T-helper 17 cell (primary cell): ENCODE measurements at regions not wholly inside any gene's neighbourhood (a gene's known extent, or its start where the extent isn't known, plus 50 kb on each side); places are given as distances from the start of the nearest gene placed in this dataset.
"Not testable (repeated sequence)": the region's sequence is repeated elsewhere in the genome, so short reads cannot be mapped to it uniquely, and the experiment has no call there.

Source experiments
- ATAC-seq: fragments of 150-1000 bp; cut with Tn5 transposase; 2 replicates; pipeline ENCODE4 v1.10.0; 2021; ENCODE audit warnings: mild to moderate bottlenecking, moderate library complexity
- DNase-seq, 3 donors: peaks; one replicate each; pipeline versions ENCODE4 v3.0.0 to v3.0.0-alpha.2; 2020 to 2021
- H3K9me3 ChIP-seq: one replicate; pipeline ENCODE4 v1.7.0; 2013; ENCODE audit warnings: low read length, mild to moderate bottlenecking; ENCODE audit not compliant: control insufficient read depth, poor library complexity, severe bottlenecking
- H3K27ac Mint-ChIP-seq: one replicate; pipeline ENCODE4 v1.8.0; 2022; ENCODE audit warnings: mild to moderate bottlenecking, moderate library complexity, mixed read lengths
- H3K27me3 Mint-ChIP-seq: one replicate; pipeline ENCODE4 v1.8.0; 2022; ENCODE audit warnings: mixed read lengths
- H3K36me3 Mint-ChIP-seq: one replicate; pipeline ENCODE4 v1.8.0; 2022; ENCODE audit warnings: low read depth, mixed read lengths
- H3K4me1 Mint-ChIP-seq: one replicate; pipeline ENCODE4 v1.8.0; 2022; ENCODE audit warnings: mild to moderate bottlenecking, mixed read lengths
- H3K4me3 Mint-ChIP-seq: one replicate; pipeline ENCODE4 v1.8.0; 2022; ENCODE audit warnings: mild to moderate bottlenecking, moderate library complexity, mixed read lengths

DNA sequence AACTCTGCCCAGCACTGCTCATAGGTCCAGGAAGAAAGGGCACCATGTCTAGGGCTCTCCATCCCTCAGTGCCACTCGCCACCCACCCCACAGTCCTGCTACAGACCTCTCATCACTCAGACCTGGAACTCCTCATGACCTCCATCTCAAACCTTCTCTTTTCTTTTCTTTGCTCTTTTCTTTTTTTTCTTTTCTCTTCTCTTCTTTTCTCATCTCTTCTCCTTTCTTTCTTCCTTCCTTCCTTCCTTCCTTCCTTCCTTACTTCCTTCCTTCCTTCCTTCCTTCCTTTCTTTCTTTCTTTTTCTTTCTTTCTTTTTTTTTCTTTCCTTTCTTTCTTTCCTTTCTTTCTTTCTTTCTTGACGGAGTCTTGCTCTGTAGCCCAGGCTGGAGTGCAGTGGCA lies 122.2 kb downstream of the KLF6 start:
- ATAC-seq (no peak), DNase-seq (no peak)
- H3K9me3 ChIP-seq, result no peaks in the 10 kb centered on the region
- Mint-ChIP-seq H3K4me1 (peaks cover 15% of the 10 kb centered on the region), H3K27ac (peak overlapping the region; percentile 54), H3K36me3 (peaks cover 6% of the 10 kb centered on the region), H3K4me3 (no peak overlapping the region), H3K27me3 (no peaks in the 10 kb centered on the region)

- Mint-ChIP-seq H3K27me3 (peaks cover 1% of the 10 kb centered on the region), H3K4me3 (no peak overlapping the region), H3K4me1 (peaks cover 5% of the 10 kb centered on the region), H3K36me3 (peaks cover 6% of the 10 kb centered on the region), H3K27ac (no peak overlapping the region)
- no peak for DNase-seq
- H3K9me3 ChIP-seq, result no peaks in the 10 kb centered on the region
- no peak for ATAC-seq
Measured at GRCh38 chr10:3661271-3661670, 123.7 kb downstream of the KLF6 start.

GRCh38 chr10:3660753-3661152 lies 124.3 kb downstream of the KLF6 start:
- H3K4me3 Mint-ChIP-seq, result no peak overlapping the region
- H3K27ac Mint-ChIP-seq, result no peak overlapping the region
- H3K9me3 ChIP-seq, result no peaks in the 10 kb centered on the region
- ATAC-seq (no peak), DNase-seq (no peak)
- peaks cover 6% of the 10 kb centered on the region for H3K27me3 Mint-ChIP-seq
- H3K36me3 Mint-ChIP-seq, result peaks cover 9% of the 10 kb centered on the region
- H3K4me1 Mint-ChIP-seq, result peaks cover 6% of the 10 kb centered on the region

DNA sequence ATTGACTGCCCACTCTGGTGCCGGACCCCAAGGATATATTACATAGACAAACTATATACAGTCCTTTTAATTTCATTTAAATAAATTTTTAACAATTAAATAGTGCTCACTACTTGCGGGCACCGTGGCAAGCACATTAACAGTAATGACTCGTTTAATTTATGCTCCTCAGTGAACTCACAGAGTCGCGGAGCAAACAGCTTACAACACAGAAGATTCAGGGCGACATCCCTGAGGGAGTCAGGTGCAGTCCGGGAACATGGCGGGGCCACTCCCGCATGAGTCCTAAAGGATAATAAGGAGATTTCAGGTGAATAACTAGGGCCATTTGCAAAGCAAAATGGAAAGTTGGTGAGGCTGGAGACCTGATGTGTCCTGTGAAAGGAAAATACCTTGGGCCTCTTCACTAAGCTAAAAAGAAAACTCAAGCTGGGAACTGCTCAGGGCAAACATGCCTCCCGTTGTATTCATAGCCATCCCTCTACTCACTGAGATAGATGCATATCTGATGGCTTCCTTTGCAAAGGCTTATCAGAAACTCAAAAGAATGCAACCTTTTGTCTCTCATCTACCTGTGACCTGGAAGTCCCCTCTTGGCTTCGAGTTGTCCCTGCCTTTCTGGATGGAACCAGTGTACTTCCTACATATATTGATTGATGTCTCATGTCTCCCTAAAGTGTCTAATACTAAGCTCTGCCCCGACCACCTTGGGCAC lies 125.6 kb downstream of the KLF6 start:
- H3K36me3 Mint-ChIP-seq, result peaks cover 9% of the 10 kb centered on the region
- H3K4me3 Mint-ChIP-seq, result no peak overlapping the region
- peaks cover 13% of the 10 kb centered on the region for H3K4me1 Mint-ChIP-seq
- DNase-seq (no peak), ATAC-seq (no peak)
- H3K27me3 Mint-ChIP-seq, result peaks cover 20% of the 10 kb centered on the region
- no peaks in the 10 kb centered on the region for H3K9me3 ChIP-seq
- no peak overlapping the region for H3K27ac Mint-ChIP-seq

- H3K27ac Mint-ChIP-seq, result no peak overlapping the region
- no peaks in the 10 kb centered on the region for H3K9me3 ChIP-seq
Measured at GRCh38 chr10:3658766-3659165, 126.2 kb downstream of the KLF6 start.

GRCh38 chr10:3656214-3656613 lies 128.8 kb downstream of the KLF6 start:
- H3K27ac Mint-ChIP-seq, result no peak overlapping the region

More at GRCh38 chr10:3658766-3659165, 126.2 kb downstream of the KLF6 start:
- H3K36me3 Mint-ChIP-seq, result peaks cover 9% of the 10 kb centered on the region
- DNase-seq (no peak), ATAC-seq (no peak)
- H3K27me3 Mint-ChIP-seq, result peaks cover 22% of the 10 kb centered on the region
- H3K4me3 Mint-ChIP-seq, result no peak overlapping the region
- H3K4me1 Mint-ChIP-seq, result peaks cover 13% of the 10 kb centered on the region

GRCh38 chr10:3655528-3655927 lies 129.5 kb downstream of the KLF6 start:
- no peak overlapping the region for H3K27ac Mint-ChIP-seq
- DNase-seq, result no peak
- H3K36me3 Mint-ChIP-seq, result peaks cover 8% of the 10 kb centered on the region
- ATAC-seq, result peak; percentile 40
- H3K9me3 ChIP-seq, result no peaks in the 10 kb centered on the region
- peaks cover 16% of the 10 kb centered on the region for H3K4me1 Mint-ChIP-seq
- H3K27me3 Mint-ChIP-seq, result peaks cover 25% of the 10 kb centered on the region
- no peak overlapping the region for H3K4me3 Mint-ChIP-seq

More at GRCh38 chr10:3656214-3656613, 128.8 kb downstream of the KLF6 start:
- no peaks in the 10 kb centered on the region for H3K9me3 ChIP-seq
- peaks cover 16% of the 10 kb centered on the region for H3K4me1 Mint-ChIP-seq
- peaks cover 22% of the 10 kb centered on the region for H3K27me3 Mint-ChIP-seq
- DNase-seq (no peak), ATAC-seq (no peak)
- H3K4me3 Mint-ChIP-seq, result no peak overlapping the region
- peaks cover 9% of the 10 kb centered on the region for H3K36me3 Mint-ChIP-seq

GRCh38 chr10:3654980-3655379 lies 130.0 kb downstream of the KLF6 start:
- H3K4me3 Mint-ChIP-seq, result no peak overlapping the region
- H3K36me3 Mint-ChIP-seq, result peaks cover 5% of the 10 kb centered on the region
- no peaks in the 10 kb centered on the region for H3K9me3 ChIP-seq
- peaks cover 20% of the 10 kb centered on the region for H3K4me1 Mint-ChIP-seq
- peaks cover 31% of the 10 kb centered on the region for H3K27me3 Mint-ChIP-seq
- no peak for ATAC-seq
- DNase-seq, result no peak
- no peak overlapping the region for H3K27ac Mint-ChIP-seq

GRCh38 chr10:3654496-3654895 lies 130.5 kb downstream of the KLF6 start:
- H3K4me1 Mint-ChIP-seq, result peaks cover 19% of the 10 kb centered on the region
- H3K4me3 Mint-ChIP-seq, result no peak overlapping the region
- H3K27me3 Mint-ChIP-seq, result peaks cover 31% of the 10 kb centered on the region
- DNase-seq (no peak), ATAC-seq (no peak)
- peaks cover 2% of the 10 kb centered on the region for H3K36me3 Mint-ChIP-seq
- no peaks in the 10 kb centered on the region for H3K9me3 ChIP-seq
- no peak overlapping the region for H3K27ac Mint-ChIP-seq

DNA sequence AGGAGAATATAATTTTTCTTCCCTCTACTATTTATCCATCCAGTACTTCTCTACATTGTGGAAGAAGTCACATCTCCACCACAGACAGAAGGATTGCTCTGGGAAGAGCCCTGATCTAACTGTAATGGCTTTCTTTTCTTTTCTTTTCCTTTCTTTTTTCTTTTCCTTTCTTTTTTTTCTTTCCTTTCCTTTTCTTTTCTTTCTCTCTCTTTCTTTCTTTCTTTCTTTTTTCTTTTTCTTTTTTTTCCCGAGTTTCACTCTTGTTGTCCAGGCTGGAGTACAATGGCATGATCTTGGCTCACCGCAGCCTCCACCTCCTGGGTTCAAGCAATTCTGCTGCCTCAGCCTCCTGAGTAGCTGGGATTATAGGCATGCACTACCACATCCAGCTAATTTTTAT lies 131.7 kb downstream of the KLF6 start:
- peak overlapping the region; percentile 21 for H3K27ac Mint-ChIP-seq
- peaks cover 31% of the 10 kb centered on the region for H3K27me3 Mint-ChIP-seq
- not testable (repeated sequence) for H3K9me3 ChIP-seq, ATAC-seq, DNase-seq, H3K36me3 Mint-ChIP-seq
- H3K4me1 Mint-ChIP-seq, result peaks cover 19% of the 10 kb centered on the region
- H3K4me3 Mint-ChIP-seq, result peak overlapping the region; percentile 80

DNA sequence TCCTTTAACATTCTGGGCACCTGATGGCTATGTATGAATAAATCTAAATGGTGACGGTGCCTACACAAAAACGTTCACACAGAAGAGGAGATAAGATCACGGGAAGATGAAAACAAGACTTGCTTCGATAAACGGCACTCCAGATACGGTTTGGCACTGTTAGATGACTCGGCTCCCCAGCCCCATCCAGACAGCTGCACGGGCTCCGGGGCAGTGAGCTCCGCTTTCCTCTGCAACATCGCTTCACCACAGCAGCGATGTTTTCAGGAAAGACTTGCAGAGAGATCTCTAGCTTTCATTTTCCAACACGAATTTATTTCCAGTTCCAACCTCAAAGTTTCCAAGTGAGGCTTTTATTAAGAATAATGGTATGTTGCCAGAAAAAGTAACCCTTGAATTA lies 132.1 kb downstream of the KLF6 start:
- H3K27ac Mint-ChIP-seq, result no peak overlapping the region
- no peak for DNase-seq
- ATAC-seq, result peak; percentile 40
- H3K27me3 Mint-ChIP-seq, result peaks cover 31% of the 10 kb centered on the region
- peak overlapping the region; percentile 80 for H3K4me3 Mint-ChIP-seq
- H3K36me3 Mint-ChIP-seq, result peaks cover 2% of the 10 kb centered on the region
- H3K4me1 Mint-ChIP-seq, result peaks cover 19% of the 10 kb centered on the region
- H3K9me3 ChIP-seq, result no peaks in the 10 kb centered on the region

GRCh38 chr10:3651969-3652653 lies 132.9 kb downstream of the KLF6 start:
- Mint-ChIP-seq H3K4me1 (peaks cover 19% of the 10 kb centered on the region), H3K4me3 (peak overlapping the region; percentile 4), H3K36me3 (peaks cover 2% of the 10 kb centered on the region), H3K27ac (no peak overlapping the region), H3K27me3 (peaks cover 31% of the 10 kb centered on the region)
- no peaks in the 10 kb centered on the region for H3K9me3 ChIP-seq
- DNase-seq (no peak), ATAC-seq (no peak)

DNA sequence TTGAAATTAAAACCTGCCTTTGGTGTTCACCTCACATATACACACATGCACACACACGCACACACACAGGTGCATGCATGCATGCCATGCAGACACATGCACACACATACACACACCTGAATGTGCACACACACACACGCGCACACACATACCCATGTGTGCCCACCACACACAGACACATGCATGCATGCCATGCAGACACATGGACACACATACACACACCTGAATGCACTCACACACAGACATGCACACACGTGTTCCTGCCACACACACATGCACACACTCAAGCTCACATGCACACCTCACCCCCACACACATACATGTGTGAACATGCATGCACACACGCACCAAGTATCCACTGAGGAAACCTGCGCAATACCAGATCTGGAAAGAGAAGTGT lies 136.4 kb downstream of the KLF6 start:
- H3K9me3 ChIP-seq, result no peaks in the 10 kb centered on the region
- Mint-ChIP-seq H3K27me3 (peaks cover 9% of the 10 kb centered on the region), H3K27ac (no peak overlapping the region), H3K36me3 (no peaks in the 10 kb centered on the region), H3K4me3 (no peak overlapping the region), H3K4me1 (peaks cover 12% of the 10 kb centered on the region)
- DNase-seq (no peak), ATAC-seq (no peak)

DNA sequence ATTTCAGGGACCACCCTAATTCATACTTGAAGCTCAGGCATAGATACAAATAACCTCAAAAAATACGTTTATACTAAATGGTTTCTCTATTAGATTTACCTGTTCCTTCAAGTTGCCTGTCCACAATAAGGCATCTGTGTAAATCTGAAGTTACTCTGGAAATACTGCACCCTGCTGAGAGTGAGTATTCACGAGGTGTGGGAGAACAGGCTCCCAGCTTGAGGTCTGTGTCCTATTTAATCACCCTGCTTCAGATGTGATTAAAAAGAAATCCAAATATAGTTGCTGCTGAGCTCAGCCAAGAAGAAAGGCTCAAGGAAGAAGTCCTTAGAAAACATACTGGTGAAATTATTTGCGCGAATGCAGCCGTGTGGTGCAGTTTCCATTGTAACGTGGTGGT lies 136.8 kb downstream of the KLF6 start:
- Mint-ChIP-seq H3K27me3 (peaks cover 9% of the 10 kb centered on the region), H3K4me3 (no peak overlapping the region), H3K36me3 (no peaks in the 10 kb centered on the region), H3K27ac (no peak overlapping the region), H3K4me1 (peaks cover 9% of the 10 kb centered on the region)
- DNase-seq (no peak), ATAC-seq (no peak)
- no peaks in the 10 kb centered on the region for H3K9me3 ChIP-seq
